Renal cortical epithelial cell (primary cell): ENCODE measurements at regions not wholly inside any gene's neighbourhood (a gene's known extent, or its start where the extent isn't known, plus 50 kb on each side); places are given as distances from the start of the nearest gene placed in this dataset.

Experiments
- DNase-seq: peaks from one replicate; pipeline ENCODE4 v3.0.0-alpha.2; 2011; ENCODE audit warnings: low read depth

DNA sequence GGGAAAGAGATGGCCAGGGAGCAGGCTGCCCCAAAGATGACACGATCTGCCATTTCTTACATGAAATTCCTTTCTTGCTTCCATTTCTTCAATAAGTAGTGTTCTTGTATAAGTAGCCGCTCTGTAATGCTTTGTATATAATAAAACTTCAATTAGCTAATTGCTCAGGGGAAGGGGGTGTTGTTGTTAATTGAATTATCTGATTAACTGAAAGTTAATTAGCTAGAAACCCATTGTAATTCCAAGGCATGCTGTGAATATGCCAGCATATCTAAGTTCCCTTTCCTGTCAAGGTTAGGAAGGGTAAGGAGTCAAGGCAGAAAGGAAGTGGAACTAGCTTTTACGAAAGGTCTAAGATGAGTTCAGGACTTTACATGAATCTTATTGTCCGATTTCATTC, 765.9 kb downstream of the TYW1 start:
- DNase-seq = no peak

DNA sequence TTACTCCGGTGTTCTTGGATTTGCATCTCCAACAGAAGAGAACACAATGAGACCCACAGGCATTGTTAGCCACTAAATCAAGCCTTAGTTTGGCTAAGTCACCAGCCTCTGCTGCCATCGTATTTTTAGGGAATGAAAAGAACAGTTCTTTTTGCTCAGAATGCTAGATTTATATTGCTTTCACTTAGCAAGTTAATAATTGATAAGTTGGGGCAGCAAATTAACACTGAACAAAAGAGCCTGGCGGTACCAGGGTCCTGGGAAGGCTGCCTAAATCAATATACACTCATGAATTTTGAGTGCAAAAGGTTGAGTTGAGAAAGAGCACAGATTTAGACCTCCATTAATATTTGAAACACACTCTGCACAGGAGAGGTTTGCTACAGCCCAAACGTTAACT, 767.7 kb downstream of the TYW1 start:
- peak; percentile 61 for DNase-seq

DNA sequence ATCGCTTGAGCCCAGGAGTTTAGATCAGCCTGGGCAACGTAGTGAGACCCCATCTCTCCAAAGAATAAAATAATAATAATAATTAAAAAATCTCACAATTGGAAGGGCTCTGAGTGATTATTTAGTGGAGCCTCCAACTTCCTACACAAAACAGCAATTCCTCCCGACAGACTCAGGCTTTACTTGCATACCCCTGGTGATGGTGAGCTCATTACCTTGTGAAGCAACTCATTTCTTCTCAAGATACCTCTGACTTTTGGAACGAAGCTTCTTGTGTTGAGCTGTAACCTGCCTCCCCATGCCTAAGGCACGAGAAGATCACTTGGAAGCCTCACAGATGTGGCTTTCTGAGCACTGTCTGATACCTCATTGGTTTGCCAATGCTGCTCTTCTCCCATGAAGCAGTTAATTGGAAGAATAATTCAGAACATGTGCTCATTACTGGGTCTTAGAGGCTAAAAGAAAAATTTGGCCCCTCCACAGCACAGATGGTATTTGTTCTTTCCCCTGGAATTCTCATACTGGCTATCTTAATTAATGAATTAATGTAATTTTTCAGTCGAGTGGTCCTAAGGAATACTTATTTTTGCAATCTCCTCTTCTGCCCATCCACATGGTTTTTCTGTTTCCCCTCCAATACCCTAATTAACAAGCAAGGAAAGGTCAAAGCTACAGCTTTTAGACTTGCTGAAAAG, 769.0 kb downstream of the TYW1 start:
- no peak for DNase-seq

DNA sequence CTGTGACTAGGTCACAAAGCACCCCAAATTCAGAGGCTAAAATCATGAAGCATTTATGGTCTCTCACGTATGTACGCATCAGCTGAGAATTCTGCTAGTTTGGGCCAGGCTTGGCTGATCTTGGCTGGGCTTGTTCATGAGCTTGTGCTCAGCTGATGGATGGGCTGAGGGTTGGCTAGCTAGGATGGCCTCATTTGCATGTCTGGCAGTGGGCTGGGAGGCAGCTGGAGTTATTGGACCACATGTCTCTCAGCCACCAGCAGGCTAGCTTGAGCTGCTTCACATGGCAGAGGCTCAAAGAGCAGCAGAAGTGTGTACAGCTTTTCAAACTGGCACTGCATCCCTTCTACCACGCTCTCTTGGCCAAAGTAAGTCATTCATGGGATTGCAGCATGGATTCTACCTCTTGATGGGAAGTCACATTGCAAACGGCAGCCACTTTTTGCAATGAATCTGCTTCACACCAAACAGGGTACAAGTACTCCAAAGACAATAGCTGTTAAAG, 770.3 kb downstream of the TYW1 start:
- no peak for DNase-seq

DNA sequence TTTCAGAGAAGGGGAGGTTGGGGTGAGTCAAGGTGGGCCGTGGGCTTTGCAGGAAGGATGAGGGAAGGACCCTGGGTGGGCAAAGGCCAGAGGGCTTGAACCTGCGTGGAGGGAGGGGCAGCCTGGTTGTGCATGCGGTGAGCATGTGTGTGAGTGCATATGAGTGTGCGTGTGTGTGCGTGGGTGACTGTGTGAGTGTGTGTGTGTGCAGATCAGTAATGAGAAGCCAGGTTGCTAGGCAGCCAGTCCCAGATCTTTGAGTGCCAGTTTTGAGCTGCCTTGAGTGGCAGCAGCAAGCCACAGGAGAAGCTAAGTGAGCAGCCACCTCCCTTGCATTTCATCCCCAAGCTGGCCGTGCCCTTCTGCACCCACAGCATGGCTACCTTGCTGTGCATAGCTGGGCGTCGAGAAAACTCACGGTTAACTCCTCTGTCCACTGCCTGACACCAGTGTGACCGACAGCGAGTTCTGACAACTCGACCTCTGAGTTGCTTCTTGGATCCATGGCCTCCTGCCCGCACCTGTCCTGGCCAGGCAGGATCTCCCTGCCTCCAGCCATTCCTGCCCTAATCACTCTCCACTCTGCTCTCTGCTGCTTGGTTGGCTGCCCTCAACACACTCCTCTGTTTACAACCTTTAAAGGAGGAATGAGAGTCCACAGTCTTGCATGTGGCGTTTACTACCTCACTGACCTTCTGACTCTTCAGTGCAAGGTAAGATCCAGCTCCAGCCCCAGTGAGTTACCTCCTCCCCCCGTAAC, 775.4 kb downstream of the TYW1 start:
- DNase-seq = no peak

DNA sequence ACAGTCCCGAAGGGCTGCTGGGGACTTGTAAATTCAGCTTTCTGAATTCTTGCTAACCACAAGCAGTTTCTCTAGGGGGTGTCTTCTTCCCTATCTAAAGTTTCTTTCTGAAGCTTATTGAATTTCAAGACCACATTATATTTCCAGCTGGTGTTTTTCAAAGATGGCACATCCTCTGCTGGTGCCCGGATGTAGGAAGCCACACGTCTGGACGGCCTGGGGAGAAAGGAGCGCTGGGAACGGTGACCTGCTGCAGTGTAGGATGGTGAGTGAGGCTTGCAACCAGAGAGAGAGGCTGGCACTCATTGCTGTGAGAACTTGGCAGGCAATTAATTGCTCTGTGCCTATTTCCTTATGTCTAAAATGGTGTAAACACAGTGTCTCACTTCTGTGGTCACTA, 776.4 kb downstream of the TYW1 start:
- DNase-seq = no peak

DNA sequence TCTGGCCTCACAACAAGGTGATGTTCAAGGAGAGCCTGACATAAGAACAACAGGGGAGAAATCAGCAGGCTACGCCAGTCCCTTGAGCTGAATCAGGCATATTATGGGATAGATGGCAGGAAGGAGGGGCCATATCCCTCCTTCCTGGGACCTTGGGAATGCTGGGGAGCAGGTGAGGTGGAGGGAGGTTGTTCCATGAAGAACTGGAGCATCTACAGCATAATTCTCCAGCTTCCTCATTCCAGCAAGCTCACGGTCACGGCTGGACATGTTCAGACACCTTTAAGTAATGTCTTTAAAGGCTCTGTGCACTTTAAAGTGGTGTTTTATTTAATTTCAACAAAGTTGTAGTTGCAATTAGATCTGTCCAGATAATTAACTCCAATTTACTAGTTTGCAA, 780.5 kb downstream of the TYW1 start:
- no peak for DNase-seq

DNA sequence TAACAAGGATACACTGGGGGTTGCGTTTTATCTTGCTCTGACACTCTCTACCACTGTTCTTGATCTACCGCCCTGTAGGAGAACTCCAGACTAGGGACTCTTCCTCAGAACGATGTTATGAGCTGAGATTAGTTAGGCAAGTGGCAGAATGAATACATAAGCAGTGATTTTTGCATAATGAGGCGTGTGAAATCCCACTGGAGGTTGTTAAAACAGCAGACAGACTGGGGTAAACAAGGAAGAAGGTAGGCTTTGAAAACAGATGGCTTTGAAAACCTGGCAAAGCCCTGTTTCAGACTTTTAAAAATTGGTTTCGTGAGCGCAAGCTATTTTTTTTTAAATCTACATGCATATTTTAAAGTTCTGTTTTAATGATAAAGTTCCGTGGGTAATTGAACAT, 785.2 kb downstream of the TYW1 start:
- DNase-seq = no peak

DNA sequence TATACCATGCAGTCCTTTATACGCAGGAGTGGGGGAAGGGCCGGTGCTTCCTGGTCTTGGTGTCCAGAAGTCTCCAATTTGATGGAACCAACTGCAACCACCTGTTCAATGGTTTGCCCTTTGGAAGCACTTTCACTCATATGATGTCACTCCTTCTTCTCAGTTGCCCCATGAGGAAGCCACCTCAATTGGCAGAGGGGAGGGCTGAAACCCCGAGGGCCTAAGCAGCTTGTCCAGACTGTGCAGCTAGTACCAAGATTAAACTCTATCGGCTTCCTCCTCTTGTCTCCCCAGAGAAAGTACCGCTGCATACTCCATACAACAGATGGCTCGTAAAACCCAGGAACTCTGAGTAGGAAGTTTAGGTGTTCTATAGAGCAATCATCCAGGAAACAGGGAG, 789.4 kb downstream of the TYW1 start:
- DNase-seq = no peak

DNA sequence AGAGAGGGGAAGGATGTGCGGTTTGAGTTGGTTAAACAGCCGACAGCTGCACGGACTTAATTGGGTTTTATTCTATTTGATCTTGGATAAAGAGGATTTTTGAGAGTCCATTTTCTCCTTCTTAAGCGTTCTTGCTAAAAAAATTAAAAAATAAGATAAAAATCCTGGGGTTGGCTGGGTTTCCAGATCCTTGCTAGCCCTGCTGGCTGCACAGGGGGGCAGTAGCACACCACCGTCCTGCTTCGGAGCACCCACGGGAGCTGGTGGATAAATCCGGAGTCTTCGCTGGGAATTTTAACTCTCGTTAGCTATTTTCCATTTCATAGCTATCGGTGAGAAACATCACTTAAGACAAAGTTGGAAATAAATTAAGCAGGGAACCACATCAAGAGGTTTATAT, 792.0 kb downstream of the TYW1 start:
- no peak for DNase-seq

DNA sequence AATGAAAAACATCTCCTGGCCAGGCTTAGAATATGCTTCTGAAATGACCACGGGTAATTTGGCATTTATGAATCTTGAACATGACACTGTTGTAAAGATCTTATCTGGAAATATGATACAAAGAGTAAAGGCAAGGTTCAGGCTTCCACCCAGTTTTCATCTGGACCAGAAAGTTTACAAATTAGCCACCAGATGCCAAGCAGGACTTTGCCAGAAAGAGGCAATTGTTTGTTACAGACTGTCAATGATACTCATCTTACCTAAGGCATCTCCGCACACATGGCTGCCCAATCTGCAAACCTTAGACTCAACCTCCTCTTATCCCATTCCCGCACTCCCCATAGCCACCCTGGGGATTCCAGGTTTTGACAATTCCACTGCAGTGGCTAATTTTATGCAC, 795.3 kb downstream of the TYW1 start:
- no peak for DNase-seq

DNA sequence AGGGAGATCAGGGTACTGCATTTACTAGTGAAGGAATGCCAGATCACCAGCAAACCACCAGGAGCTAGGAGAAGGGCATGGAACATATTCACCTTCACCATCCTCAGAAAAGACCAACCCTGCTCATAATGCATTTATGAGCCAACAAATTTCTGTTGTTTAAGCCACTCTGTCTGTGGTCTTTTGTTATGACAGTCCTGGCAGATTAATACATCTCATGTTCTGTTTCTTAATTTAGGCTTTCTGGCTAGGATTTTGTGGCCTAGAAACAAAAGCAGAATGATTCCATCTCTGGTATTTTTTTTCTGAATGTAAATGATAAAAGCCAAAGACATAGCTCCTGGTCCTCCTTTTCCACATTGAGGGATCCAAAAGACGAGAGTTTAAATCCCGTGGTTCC, 797.9 kb downstream of the TYW1 start:
- DNase-seq = no peak

DNA sequence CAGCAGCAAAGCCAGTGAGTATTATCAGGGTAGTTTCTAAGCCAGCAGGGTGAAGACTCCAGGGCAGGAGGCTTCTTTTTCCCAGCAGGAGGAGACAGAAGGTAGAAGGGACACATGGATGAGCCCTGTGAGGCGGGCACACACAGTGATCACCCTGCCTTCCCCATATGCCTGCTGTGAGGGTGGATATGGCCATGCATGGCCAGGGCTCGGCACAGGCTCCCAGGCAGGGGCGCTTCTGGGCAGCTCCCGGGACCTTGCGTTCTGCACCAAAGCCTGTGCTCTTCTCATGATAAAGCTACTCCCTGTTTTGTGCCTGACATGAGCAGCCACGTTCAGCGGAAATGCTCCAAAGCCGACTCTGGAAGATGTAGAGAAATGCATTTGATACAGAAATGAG, 807.2 kb downstream of the TYW1 start:
- no peak for DNase-seq

DNA sequence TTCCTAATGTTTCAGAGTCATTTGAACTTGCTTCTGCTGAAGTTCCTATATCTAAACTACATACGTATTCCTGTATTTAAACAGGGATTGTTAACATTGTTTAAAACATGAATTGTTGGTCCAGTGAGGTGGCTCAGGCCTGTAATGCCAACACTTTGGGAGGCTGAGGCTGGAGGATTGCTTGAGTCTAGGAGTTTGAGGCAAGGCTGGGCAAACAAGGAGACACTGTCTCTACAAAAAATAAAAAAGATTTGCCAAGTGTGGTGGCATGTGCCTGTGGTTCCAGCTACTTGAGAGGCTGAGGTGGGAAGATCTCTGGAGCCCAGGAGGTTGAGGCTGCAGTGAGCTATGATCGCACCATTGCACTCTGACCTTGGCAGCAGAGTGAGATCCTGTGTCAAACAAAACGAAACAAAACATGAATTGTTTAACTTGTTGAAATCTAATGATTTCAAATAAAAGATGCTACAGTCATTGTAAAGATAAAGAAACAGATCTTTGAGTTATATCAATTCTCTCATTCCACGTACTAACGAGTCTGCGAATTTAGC, 809.4 kb downstream of the TYW1 start:
- no peak for DNase-seq

DNA sequence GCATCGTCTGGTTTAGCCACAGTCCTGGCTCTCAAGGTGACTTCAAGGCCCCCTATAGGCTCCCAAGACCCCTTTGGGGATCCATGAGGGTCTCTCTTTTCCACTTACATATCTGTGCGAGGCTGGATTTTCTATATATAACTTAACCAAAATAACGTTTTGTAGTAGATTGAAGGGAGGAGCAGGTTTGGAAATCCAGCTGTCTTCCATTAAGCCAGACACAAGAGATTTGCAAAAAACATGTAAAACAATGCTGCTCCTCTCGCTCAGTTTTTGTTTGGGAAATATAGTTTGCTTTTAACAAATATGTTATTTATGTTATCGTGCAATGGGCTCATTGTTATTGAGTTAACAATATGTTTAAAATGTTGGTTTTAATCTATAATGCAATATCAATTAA, 811.2 kb downstream of the TYW1 start:
- DNase-seq = no peak

DNA sequence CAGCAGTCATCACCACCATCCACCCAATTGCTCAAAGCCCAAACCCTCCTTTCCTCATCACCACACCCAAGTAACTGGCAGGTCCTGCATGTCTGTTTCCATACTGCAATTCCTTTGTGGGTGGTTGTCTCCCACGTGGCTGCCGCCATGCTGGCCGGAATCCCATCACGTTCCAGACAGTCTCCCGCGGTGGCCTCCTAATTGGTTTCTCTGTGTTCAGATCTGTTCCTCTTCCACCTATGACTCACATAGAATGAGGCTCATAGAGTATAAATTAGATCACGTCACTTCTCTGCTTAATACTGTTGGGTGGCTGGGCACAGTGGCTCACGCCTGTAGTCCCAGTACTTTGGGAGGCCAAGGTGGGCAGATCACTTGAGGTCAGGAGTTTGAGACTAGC, 813.0 kb downstream of the TYW1 start:
- no peak for DNase-seq

DNA sequence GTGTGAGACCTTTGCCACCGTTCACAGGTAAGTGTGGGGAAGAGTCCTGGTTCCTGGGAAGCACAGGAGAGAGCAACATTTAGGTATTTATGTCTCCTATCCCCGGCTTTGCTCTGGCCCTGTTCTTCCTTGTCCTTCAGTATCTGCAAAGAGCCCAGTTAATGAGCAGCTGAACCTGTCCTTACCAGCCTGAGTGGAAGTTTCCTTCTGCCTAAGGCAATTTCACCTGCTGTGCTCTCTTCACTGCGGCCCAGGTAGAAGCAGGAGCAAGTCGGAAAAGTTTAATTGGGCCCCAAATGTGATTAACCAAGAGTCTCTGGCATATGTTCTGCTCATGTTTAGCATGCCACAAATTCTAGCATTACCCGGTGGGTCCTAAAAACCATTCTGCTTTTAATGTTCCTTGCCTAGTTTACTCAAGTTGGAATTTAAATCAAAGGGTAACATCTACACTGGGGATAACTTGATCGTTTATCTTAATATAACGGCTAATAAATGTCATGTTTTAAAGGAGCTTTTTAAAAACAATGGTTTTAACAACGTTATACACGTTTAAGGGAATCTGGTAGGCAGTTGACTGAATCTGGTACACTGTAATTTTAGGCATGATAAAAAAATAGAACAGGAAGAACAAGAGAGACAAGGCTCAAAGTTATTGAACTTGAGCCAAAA, 817.1 kb downstream of the TYW1 start:
- no peak for DNase-seq

DNA sequence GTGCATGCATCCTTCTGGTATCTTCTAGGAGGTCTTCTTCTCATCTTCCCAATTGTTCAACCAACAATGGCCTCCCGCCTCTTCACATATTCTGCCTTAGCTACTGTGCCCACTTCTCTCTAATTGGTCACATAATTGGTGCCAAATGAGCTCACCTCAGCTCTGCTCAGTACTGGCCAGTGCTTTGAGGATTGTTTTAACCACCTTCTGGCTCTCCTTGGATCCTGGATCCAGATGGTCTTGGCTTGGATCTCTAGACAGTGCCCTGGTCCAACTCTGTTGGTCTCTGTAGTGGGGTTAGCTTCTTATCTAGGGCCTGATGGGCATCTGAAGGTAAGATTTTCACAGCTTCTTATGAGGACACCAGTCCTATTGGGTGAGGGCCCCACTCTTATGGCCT, 820.8 kb downstream of the TYW1 start:
- no peak for DNase-seq

DNA sequence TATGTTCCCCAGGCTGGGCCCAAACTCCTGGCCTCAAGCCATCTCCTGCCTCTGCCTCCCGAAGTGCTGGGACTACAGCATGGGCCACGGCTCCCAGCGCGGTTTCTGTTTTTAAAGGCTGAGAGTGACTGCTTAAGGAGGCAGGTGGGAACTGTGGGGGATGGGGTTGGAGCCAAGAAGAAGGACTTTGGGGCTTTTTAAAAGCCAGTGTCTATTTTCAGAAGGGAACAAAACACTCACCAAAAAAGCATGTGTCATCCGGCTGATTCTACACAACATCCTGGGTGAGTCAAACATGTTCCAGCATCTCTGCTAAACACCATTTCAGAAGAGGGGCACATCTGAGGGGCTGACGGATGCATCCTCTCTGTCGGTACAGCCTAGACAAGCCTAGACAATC, 824.5 kb downstream of the TYW1 start:
- no peak for DNase-seq

DNA sequence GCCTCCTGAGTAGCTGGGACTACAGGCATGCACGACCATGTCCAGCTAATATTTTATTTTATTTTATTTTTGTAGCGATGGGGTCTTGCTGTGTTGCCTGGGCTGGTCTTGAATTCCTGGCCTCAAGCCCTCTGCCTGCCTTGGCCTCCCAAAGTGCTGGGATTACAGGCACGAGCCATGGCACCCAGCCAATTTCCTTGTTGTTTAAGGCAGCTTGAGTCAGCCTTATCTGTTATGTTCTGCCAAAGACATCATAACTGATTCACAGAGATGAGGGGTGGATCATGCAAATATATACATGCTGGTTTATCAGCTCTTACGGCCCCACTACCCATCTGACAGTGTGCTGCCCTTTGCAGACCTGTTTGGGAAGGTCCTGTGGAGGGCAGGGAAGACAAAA, 826.7 kb downstream of the TYW1 start:
- DNase-seq = no peak

DNA sequence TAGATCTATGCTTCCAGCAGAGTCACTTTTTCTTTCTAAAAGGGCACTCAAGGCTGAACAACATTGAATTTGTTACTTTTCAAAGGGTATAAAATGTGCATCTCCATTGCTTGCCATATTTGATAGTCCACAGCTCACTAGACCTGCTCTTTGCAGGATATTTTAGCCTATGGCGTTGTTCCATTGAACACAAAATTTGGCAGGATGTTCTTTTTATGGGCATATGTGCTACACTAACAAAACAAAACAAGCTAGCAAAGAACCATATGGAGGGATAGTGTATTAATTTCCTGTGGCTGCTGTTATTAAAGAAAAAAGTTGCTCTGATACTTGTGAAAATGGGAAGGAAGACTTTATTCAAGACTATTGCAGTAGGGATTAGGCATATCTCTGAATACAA, 828.7 kb downstream of the TYW1 start:
- DNase-seq = no peak

DNA sequence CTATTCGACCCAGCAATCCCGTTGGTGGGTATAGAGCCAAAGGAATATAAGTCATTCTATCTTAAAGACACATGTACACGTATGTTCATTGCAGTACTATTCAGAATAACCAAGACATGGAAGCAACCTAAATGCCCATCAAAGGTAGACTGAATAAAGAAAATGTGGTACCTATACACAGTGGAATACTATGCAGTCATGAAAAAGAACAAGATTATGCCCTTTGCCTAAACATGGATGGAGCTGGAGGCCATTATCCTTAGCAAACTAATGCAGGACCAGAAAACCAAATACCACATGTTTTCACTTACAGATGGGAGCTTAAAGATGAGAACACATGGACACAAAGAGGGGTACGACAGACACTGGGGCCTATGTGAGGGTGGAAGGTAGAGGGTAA, 845.3 kb downstream of the TYW1 start:
- DNase-seq = no peak

DNA sequence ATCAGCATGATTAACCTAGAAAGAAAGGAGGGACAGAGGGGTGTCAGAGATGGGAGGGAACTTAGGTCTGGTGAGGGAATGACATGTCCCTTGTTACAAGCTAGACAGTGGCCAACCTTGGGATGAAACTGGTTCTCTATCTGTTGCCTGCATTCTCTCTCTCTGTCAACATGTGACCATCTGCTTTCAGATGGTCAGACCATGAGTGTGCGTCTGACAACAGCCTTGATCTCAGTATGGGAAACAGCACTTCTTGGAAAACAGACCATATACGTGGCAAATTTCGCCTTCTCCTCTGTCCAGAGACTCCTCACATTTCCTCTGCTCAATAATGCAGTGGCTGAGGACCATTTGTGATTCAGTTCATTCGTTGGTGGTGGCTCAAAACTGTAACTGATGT, 845.9 kb downstream of the TYW1 start:
- no peak for DNase-seq
